GM23338 (cell line): ENCODE measurements at regions not wholly inside any gene's neighbourhood (a gene's known extent, or its start where the extent isn't known, plus 50 kb on each side); places are given as distances from the start of the nearest gene placed in this dataset.

Source experiments
- ATAC-seq: fragments of 200-7000 bp; cut with Tn5 transposase; 3 replicates; pipeline ENCODE4 v1.9.1; 2020
- DNase-seq: peaks from one replicate; pipeline ENCODE4 v3.0.0-alpha.2; 2015; ENCODE audit warnings: low spot score
- H2AFZ ChIP-seq: fragments of 200-600 bp; sonication (generic); 2 replicates; pipeline ENCODE4 v1.8.0; 2016; ENCODE audit warnings: antibody characterized with exemption, mild to moderate bottlenecking, moderate library complexity
- H3F3A ChIP-seq: fragments of 200-600 bp; sonication (generic); replicated peaks from 2 replicates; pipeline ENCODE4 v1.8.0; 2017; ENCODE audit warnings: antibody characterized with exemption, mixed run types, low read depth
- H3K27ac ChIP-seq: fragments of 200-600 bp; sonication (generic); 2 replicates; pipeline ENCODE4 v1.6.1; 2016; ENCODE audit warnings: low read depth
- H3K27me3 ChIP-seq: fragments of 200-600 bp; sonication (generic); 2 replicates; pipeline ENCODE4 v1.8.0; 2016; ENCODE audit warnings: mild to moderate bottlenecking, mixed run types, moderate library complexity; ENCODE audit not compliant: insufficient read depth
- H3K36me3 ChIP-seq: fragments of 200-600 bp; sonication (generic); 2 replicates; pipeline ENCODE4 v1.8.0; 2016; ENCODE audit warnings: mild to moderate bottlenecking; ENCODE audit not compliant: insufficient read depth
- H3K4me1 ChIP-seq: fragments of 200-600 bp; sonication (generic); 2 replicates; pipeline ENCODE4 v1.8.0; 2016; ENCODE audit warnings: mild to moderate bottlenecking, moderate library complexity; ENCODE audit not compliant: insufficient read depth
- H3K4me2 ChIP-seq: fragments of 200-600 bp; sonication (generic); 2 replicates; pipeline ENCODE4 v1.7.1; 2017; ENCODE audit warnings: mixed run types
- H3K4me3 ChIP-seq: fragments of 200-600 bp; sonication (generic); 2 replicates; pipeline ENCODE4 v1.6.1; 2016; ENCODE audit warnings: mixed run types
- H3K79me2 ChIP-seq: fragments of 200-600 bp; sonication (generic); replicated peaks from 2 replicates; pipeline ENCODE4 v1.8.0; 2017; ENCODE audit warnings: mild to moderate bottlenecking; ENCODE audit not compliant: insufficient read depth
- H3K9me2 ChIP-seq: fragments of 200-600 bp; sonication (generic); 2 replicates; pipeline ENCODE4 v1.8.0; 2017; ENCODE audit not compliant: insufficient read depth
- H4K20me1 ChIP-seq: fragments of 200-600 bp; sonication (generic); replicated peaks from 2 replicates; pipeline ENCODE4 v1.8.0; 2017; ENCODE audit warnings: mild to moderate bottlenecking; ENCODE audit not compliant: insufficient read depth
- H3K27ac Mint-ChIP-seq: 2 replicates; pipeline ENCODE4 v1.8.0; 2020; ENCODE audit warnings: inconsistent platforms, mild to moderate bottlenecking, moderate library complexity, mixed read lengths
- H3K27me3 Mint-ChIP-seq: 3 replicates; pipeline ENCODE4 v1.8.0; 2022; ENCODE audit warnings: low read depth, mild to moderate bottlenecking, moderate library complexity, mixed read lengths, inconsistent platforms; ENCODE audit not compliant: insufficient read depth, poor library complexity
- H3K36me3 Mint-ChIP-seq: 3 replicates; pipeline ENCODE4 v1.8.0; 2021; ENCODE audit warnings: low read depth, mild to moderate bottlenecking, inconsistent platforms, moderate library complexity, mixed read lengths
- H3K4me1 Mint-ChIP-seq: 3 replicates; pipeline ENCODE4 v1.8.0; 2020; ENCODE audit warnings: mild to moderate bottlenecking, inconsistent platforms, mixed read lengths
- H3K4me3 Mint-ChIP-seq: 3 replicates; pipeline ENCODE4 v1.8.0; 2021; ENCODE audit warnings: moderate library complexity, mild to moderate bottlenecking, inconsistent platforms, mixed read lengths
- H3K9me3 Mint-ChIP-seq: 3 replicates; pipeline ENCODE4 v1.8.0; 2020; ENCODE audit warnings: moderate library complexity, mild to moderate bottlenecking, inconsistent platforms, mixed read lengths
- CREB1 ChIP-seq: fragments of 250-450 bp; sonication (Bioruptor Pico); IDR thresholded peaks from 2 replicates; pipeline ENCODE4 v1.5.0; 2020; ENCODE audit warnings: low read depth, mild to moderate bottlenecking, moderate library complexity
- CTCF ChIP-seq, 2 experiments: fragments of 200-600 bp in 1 of 2; sonication (generic) in 1 of 2; conservative IDR thresholded peaks; 2 replicates each; pipeline versions ENCODE4 v1.5.1 to v1.6.1; 2016 to 2017; ENCODE audit warnings: antibody characterized with exemption in 2 of 2, low read depth in 2 of 2, mild to moderate bottlenecking in 2 of 2, moderate library complexity in 1 of 2
- ETS1 ChIP-seq: IDR thresholded peaks from 2 replicates; pipeline ENCODE4 v1.6.1; 2016; ENCODE audit warnings: antibody characterized with exemption
- EZH2 ChIP-seq: fragments of 200-600 bp; sonication (generic); IDR thresholded peaks from one replicate; pipeline ENCODE4 v1.8.0; 2017; ENCODE audit warnings: antibody characterized with exemption, mild to moderate bottlenecking, low read depth; ENCODE audit not compliant: unreplicated experiment
- EZH2phosphoT487 ChIP-seq: fragments of 200-600 bp; sonication (generic); IDR thresholded peaks from one replicate; pipeline ENCODE4 v1.8.1; 2018; ENCODE audit warnings: antibody characterized with exemption; ENCODE audit not compliant: unreplicated experiment
- JUNB ChIP-seq: IDR thresholded peaks from one replicate; pipeline ENCODE4 v1.6.1; 2016; ENCODE audit warnings: antibody characterized with exemption; ENCODE audit not compliant: unreplicated experiment
- NANOG ChIP-seq: IDR thresholded peaks from 2 replicates; pipeline ENCODE4 v1.6.1; 2016; ENCODE audit warnings: antibody characterized with exemption, borderline replicate concordance
- POLR2AphosphoS5 ChIP-seq: IDR thresholded peaks from 2 replicates; pipeline ENCODE4 v1.6.1; 2016; ENCODE audit warnings: antibody characterized with exemption, low read depth
- REST ChIP-seq: IDR thresholded peaks from one replicate; pipeline ENCODE4 v1.6.1; 2018; ENCODE audit warnings: antibody characterized with exemption; ENCODE audit not compliant: unreplicated experiment
- STAT1 ChIP-seq: IDR thresholded peaks from one replicate; pipeline ENCODE4 v1.6.1; 2016; ENCODE audit warnings: antibody characterized with exemption; ENCODE audit not compliant: unreplicated experiment
- ZNF114 ChIP-seq: fragments of 250-450 bp; sonication (Bioruptor Pico); IDR thresholded peaks from 2 replicates; pipeline ENCODE4 v1.5.0; 2020; ENCODE audit warnings: mild to moderate bottlenecking, moderate library complexity
- ZNF331 ChIP-seq: fragments of 250-450 bp; sonication (Bioruptor Pico); IDR thresholded peaks from 2 replicates; pipeline ENCODE4 v1.5.0; 2020; ENCODE audit warnings: low read depth, mild to moderate bottlenecking, moderate library complexity
- ZNF462 ChIP-seq: fragments of 250-450 bp; sonication (Bioruptor Pico); IDR thresholded peaks from 2 replicates; pipeline ENCODE4 v1.5.0; 2020; ENCODE audit warnings: mild to moderate bottlenecking, moderate library complexity

- peaks cover 2% of the 10 kb centered on the region; the same call in 1 of the 3 replicates for H3K9me3 Mint-ChIP-seq
- H3K9me2 ChIP-seq = peaks cover 9% of the 10 kb centered on the region; the same call in 1 of the 2 replicates
- no peaks in the 10 kb centered on the region for H3K27me3 ChIP-seq
- DNase-seq = peak; percentile 59
- no peak overlapping the region for H3K4me3 Mint-ChIP-seq
- 0 out of 3 replicates have a peak, but pooled peaks cover 3% of the 10 kb centered on the region for H3K36me3 Mint-ChIP-seq
- no peaks in the 10 kb centered on the region for H3K79me2 ChIP-seq
- ATAC-seq = peak; percentile 81
- no peaks in the 10 kb centered on the region for H3K27me3 Mint-ChIP-seq
- 0 out of 2 replicates have a peak, but pooled peaks cover 2% of the 10 kb centered on the region for H3K4me1 ChIP-seq
- peak overlapping the region; percentile 96 for H2AFZ ChIP-seq
- no peaks in the 10 kb centered on the region for H3F3A ChIP-seq
- H3K4me2 ChIP-seq = no peak overlapping the region
- no peak overlapping the region for H3K27ac Mint-ChIP-seq
- H3K4me1 Mint-ChIP-seq = peaks cover 6% of the 10 kb centered on the region
- no peak for TF ChIP-seq EZH2phosphoT487
- TF ChIP-seq CTCF (conservative IDR thresholded peaks at IDR 0.05; ENCODE audit: low read depth in 2 of 2) = no peak
- TF ChIP-seq ZNF462 = no peak
- no peak for TF ChIP-seq ETS1
- TF ChIP-seq STAT1 = no peak
- TF ChIP-seq NANOG = no peak
- no peak for TF ChIP-seq JUNB
- no peak for TF ChIP-seq EZH2
- TF ChIP-seq POLR2AphosphoS5 = no peak
- TF ChIP-seq CREB1 = no peak
- no peak for TF ChIP-seq REST
- TF ChIP-seq ZNF114 (CRISPR knock-in tag) = no peak
- TF ChIP-seq ZNF331 (CRISPR knock-in tag) = no peak
- H3K36me3 ChIP-seq = no peaks in the 10 kb centered on the region
- H3K27ac ChIP-seq = no peak overlapping the region
- no peaks in the 10 kb centered on the region for H4K20me1 ChIP-seq
- no peak overlapping the region for H3K4me3 ChIP-seq
Measured at GRCh38 chr14:44820230-44820964, 141.3 kb downstream of the KLHL28 start.
